DOHH2 (cell line): ENCODE measurements at regions not wholly inside any gene's neighbourhood (a gene's known extent, or its start where the extent isn't known, plus 50 kb on each side); places are given as distances from the start of the nearest gene placed in this dataset.

ENCODE experiments used
- EZH2phosphoT487 ChIP-seq: fragments of 200-600 bp; sonication (generic); IDR thresholded peaks from 2 replicates; pipeline ENCODE4 v1.6.1; 2017; ENCODE audit warnings: borderline replicate concordance, mild to moderate bottlenecking, antibody characterized with exemption, low read length, moderate library complexity, mixed read lengths
- TF ChIP-seq, protein P1 (sequence below): fragments of 200-600 bp; sonication (generic); IDR thresholded peaks from one replicate; pipeline ENCODE4 v1.5.1; 2014; ENCODE audit warnings: antibody characterized with exemption, mild to moderate bottlenecking, low read depth, low read length; ENCODE audit not compliant: poor library complexity, severe bottlenecking

DNA sequence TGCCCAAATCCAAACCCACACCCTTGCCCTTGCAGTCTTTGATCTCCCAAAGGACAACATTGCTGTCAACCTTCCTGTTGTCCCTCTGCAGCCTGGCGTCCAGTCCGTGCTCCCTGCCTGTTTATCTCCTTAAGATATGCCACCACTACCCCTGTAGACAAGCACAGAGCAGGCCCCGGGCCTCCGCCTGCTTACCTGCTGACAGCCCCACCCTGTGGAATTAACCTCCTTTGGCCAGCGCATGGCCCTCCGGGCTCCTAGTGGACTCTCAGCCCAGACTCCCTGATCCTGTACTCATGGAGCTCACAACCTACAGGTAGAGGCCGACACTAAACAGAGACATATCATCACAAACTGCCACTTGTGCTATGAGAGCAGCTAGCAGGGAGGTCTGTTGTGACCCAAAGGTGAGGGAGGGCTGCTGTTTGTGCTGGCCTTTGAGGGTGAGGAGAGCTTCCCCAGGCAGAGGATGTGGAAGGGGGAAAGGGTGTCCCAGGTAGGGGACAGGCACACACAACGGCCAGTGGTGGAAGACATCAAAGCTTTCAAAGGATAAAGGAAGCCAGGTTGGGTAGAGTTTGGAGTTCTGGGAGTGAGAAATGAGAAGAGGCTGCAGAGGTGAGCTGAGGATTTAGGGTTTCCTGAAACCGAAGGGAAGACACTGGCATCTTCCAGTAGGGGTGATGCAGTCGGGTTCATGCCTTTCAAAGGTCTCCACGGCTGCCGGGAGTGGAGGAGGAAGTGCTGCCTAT, 174.5 kb upstream of the ZMIZ1 start:
- TF ChIP-seq, protein P1, sequence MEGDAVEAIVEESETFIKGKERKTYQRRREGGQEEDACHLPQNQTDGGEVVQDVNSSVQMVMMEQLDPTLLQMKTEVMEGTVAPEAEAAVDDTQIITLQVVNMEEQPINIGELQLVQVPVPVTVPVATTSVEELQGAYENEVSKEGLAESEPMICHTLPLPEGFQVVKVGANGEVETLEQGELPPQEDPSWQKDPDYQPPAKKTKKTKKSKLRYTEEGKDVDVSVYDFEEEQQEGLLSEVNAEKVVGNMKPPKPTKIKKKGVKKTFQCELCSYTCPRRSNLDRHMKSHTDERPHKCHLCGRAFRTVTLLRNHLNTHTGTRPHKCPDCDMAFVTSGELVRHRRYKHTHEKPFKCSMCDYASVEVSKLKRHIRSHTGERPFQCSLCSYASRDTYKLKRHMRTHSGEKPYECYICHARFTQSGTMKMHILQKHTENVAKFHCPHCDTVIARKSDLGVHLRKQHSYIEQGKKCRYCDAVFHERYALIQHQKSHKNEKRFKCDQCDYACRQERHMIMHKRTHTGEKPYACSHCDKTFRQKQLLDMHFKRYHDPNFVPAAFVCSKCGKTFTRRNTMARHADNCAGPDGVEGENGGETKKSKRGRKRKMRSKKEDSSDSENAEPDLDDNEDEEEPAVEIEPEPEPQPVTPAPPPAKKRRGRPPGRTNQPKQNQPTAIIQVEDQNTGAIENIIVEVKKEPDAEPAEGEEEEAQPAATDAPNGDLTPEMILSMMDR: no peak
- TF ChIP-seq EZH2phosphoT487: no peak
